ENCODE measurements at regions not wholly inside any gene's neighbourhood (a gene's known extent, or its start where the extent isn't known, plus 50 kb on each side); places are given as distances from the start of the nearest gene placed in this dataset.

DNA sequence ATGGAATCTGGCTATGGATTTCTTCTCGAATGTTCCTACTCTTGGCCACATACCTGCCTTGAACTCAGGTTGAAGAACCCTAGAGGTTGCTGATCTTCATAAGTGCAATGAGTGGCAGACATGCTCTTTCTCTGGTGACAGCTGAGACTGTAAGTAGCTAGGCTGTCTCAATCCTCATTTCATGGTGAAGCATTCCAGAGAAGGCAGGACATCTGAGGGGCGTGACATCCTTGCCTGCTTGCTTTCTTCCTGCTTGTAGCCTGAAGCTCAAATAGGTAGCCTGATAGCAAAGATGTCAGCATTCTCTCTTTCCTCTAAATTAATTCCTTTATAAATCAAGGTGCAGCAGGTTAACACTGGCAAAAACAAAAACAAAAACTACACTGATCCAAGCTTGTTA, 114.6 kb upstream of the MAGI3 start:
- Histone ChIP-seq H3K9me3 (ENCODE audit: low read length) (no peaks in the 10 kb centered on the region), H3K4me1 (ENCODE audit: insufficient read depth, low read length) (no peaks in the 10 kb centered on the region), H3K4me3 (ENCODE audit: low read length) (no peak overlapping the region), H3K27ac (ENCODE audit: low read depth, low read length) (no peak overlapping the region), H3K36me3 (ENCODE audit: insufficient read depth, low read length) (no peaks in the 10 kb centered on the region), H3K27me3 (ENCODE audit: insufficient read depth, low read length, poor library complexity, severe bottlenecking) (no peaks in the 10 kb centered on the region)
- Mint-ChIP-seq H3K27ac (no peak overlapping the region), H3K9me3 (no peaks in the 10 kb centered on the region), H3K4me3 (no peak overlapping the region), H3K36me3 (no peaks in the 10 kb centered on the region), H3K27me3 (peaks cover 20 to 53% of the 10 kb centered on the region in 2 donors), H3K4me1 (no peaks in the 10 kb centered on the region)
- CTCF ChIA-PET = no interaction called here
- no peak for DNase-seq
- POLR2A ChIA-PET = no interaction called here

DNA sequence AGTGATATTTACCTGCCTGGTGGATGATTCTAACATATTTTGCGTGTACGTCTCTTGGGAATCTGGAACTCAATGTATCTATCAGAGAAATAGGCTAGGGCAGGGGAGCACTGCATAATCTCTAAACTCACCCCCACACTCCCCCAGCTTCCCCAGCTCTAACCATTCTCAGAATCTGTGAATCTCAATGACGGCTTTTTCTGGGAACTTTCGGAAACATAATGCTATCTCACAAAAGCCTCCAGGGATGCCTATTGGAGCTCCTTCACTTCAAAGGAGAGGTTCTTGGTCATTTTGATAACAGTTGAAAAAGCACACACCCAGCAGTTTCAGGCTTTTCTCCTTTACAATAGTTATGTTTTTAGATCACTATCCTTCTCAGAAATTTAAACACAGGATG, 113.8 kb upstream of the MAGI3 start:
- Histone ChIP-seq H3K27ac (ENCODE audit: low read depth, low read length) (no peak overlapping the region), H3K27me3 (ENCODE audit: insufficient read depth, low read length, poor library complexity, severe bottlenecking) (no peaks in the 10 kb centered on the region), H3K4me3 (ENCODE audit: low read length) (no peak overlapping the region), H3K36me3 (ENCODE audit: insufficient read depth, low read length) (no peaks in the 10 kb centered on the region), H3K4me1 (ENCODE audit: insufficient read depth, low read length) (no peaks in the 10 kb centered on the region), H3K9me3 (ENCODE audit: low read length) (no peaks in the 10 kb centered on the region)
- POLR2A ChIA-PET = no interaction called here
- CTCF ChIA-PET = no interaction called here
- no peak for DNase-seq
- H3K27ac Mint-ChIP-seq = no peak overlapping the region
- no peaks in the 10 kb centered on the region for H3K36me3 Mint-ChIP-seq
- no peaks in the 10 kb centered on the region for H3K4me1 Mint-ChIP-seq
- H3K4me3 Mint-ChIP-seq = no peak overlapping the region
- H3K9me3 Mint-ChIP-seq = no peaks in the 10 kb centered on the region
- H3K27me3 Mint-ChIP-seq = peaks cover 20 to 59% of the 10 kb centered on the region in 2 donors

DNA sequence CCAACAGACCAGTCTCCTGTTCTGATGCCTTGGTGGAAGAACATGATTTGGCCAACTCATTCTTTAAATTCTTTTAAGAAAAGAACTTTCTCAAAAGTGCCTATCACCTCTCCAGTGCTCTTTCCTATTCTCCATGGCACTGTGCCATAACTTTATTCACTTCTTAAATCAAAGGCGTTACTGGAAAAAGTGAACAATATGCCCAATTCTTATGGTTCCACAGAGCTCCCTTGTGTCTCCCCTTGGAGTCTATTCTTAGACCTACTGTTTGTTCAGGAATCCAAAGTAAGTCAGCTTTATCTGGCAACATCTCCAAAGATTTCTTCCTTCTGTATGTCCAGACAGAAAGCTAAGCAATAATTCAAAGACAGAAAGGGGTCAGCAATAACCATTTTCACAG, 111.9 kb upstream of the MAGI3 start:
- no peak overlapping the region for H3K27ac Mint-ChIP-seq
- H3K27me3 Mint-ChIP-seq = peaks cover 21 to 60% of the 10 kb centered on the region in 2 donors
- H3K9me3 Mint-ChIP-seq = no peaks in the 10 kb centered on the region
- H3K27me3 ChIP-seq (ENCODE audit: insufficient read depth, low read length, poor library complexity, severe bottlenecking) = no peaks in the 10 kb centered on the region
- no peaks in the 10 kb centered on the region for H3K9me3 ChIP-seq (ENCODE audit: low read length)
- no peak for DNase-seq
- ChIA-PET CTCF (no interaction called here), POLR2A (no interaction called here)
- H3K4me3 Mint-ChIP-seq = no peak overlapping the region
- H3K36me3 ChIP-seq (ENCODE audit: insufficient read depth, low read length) = no peaks in the 10 kb centered on the region
- no peaks in the 10 kb centered on the region for H3K4me1 ChIP-seq (ENCODE audit: insufficient read depth, low read length)
- H3K27ac ChIP-seq (ENCODE audit: low read depth, low read length) = no peak overlapping the region
- H3K36me3 Mint-ChIP-seq = no peaks in the 10 kb centered on the region
- H3K4me3 ChIP-seq (ENCODE audit: low read length) = no peak overlapping the region
- H3K4me1 Mint-ChIP-seq = no peaks in the 10 kb centered on the region

DNA sequence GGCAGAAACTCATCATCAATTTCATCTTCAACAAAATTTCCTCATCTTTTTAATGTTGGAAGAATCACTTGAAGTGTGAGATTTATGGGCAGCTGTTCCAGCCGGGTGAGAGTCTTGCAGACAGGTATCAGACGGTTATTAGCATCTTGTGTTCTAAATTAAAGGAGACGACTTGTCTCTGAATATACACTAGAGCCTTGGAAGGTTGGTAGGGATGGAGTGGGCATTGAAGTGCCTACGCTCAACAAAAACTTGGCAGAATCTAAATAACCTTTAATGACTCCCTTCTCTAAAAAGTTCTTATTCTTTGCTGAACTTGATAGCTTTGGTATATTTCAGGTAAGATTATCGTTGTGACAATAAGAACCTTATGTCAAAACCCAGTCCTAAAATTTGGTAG, 111.5 kb upstream of the MAGI3 start:
- H3K36me3 ChIP-seq (ENCODE audit: insufficient read depth, low read length) = no peaks in the 10 kb centered on the region
- H3K4me1 ChIP-seq (ENCODE audit: insufficient read depth, low read length) = no peaks in the 10 kb centered on the region
- no peaks in the 10 kb centered on the region for H3K4me1 Mint-ChIP-seq
- H3K4me3 ChIP-seq (ENCODE audit: low read length) = no peak overlapping the region
- H3K27ac ChIP-seq (ENCODE audit: low read depth, low read length) = no peak overlapping the region
- no peak for DNase-seq
- no peak overlapping the region for H3K27ac Mint-ChIP-seq
- ChIA-PET POLR2A (no interaction called here), CTCF (no interaction called here)
- H3K4me3 Mint-ChIP-seq = no peak overlapping the region
- H3K27me3 ChIP-seq (ENCODE audit: insufficient read depth, low read length, poor library complexity, severe bottlenecking) = no peaks in the 10 kb centered on the region
- no peaks in the 10 kb centered on the region for H3K36me3 Mint-ChIP-seq
- H3K9me3 Mint-ChIP-seq = no peaks in the 10 kb centered on the region
- no peaks in the 10 kb centered on the region for H3K9me3 ChIP-seq (ENCODE audit: low read length)
- H3K27me3 Mint-ChIP-seq = peaks cover 23 to 60% of the 10 kb centered on the region in 2 donors

DNA sequence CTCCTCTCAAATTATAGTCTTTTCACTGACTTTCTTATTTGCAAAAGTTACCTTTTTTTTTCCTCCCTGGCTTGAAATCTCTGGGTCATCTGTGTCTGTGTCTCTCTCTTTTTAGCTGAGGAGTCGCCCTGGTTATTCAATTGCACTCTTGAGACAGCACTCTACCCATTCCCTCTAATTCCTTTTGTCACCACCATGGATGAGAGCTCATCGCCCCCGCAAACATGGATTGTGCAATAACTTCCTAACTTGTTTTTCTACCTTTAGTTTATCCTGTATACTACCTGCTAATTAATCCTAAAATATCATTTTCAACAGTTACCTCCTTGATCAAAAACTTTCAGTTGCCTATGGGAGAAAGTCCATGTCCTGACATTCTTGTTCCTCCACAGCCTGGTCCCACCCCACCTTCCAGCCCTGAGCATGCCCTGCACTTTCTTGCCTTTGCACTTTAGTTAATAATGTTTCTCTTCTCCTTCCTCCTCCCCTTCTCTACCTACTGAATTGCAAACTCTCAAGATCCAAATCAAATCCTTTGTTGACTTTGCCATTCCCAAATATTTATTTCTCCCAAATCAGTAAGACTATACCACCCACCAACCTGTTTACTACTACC, 110.4 kb upstream of the MAGI3 start:
- H3K9me3 ChIP-seq (ENCODE audit: low read length) = no peaks in the 10 kb centered on the region
- POLR2A ChIA-PET = no interaction called here

DNA sequence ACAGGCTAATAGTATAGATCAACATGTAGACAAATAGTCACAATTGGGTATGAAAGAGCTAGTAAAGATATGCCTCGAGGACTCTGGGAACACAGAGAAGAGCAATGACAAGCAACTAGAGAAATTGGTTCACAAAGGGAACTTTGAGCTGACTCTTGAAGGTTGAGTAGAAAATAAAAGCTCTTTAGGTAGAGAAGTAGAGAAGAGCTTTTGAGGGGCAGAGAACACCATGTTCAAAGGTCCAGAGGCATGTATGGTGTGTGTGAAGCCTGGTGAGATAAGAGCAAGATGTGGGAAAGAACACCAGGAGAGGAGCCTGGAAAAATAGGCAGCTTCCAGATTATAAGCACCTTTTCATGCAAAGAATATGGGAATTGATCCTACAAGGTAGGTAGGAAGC, 109.7 kb upstream of the MAGI3 start:
- Histone ChIP-seq H3K4me1 (ENCODE audit: insufficient read depth, low read length) (no peaks in the 10 kb centered on the region), H3K9me3 (ENCODE audit: low read length) (no peaks in the 10 kb centered on the region), H3K4me3 (ENCODE audit: low read length) (no peak overlapping the region), H3K36me3 (ENCODE audit: insufficient read depth, low read length) (no peaks in the 10 kb centered on the region), H3K27ac (ENCODE audit: low read depth, low read length) (no peak overlapping the region), H3K27me3 (ENCODE audit: insufficient read depth, low read length, poor library complexity, severe bottlenecking) (no peaks in the 10 kb centered on the region)
- ChIA-PET POLR2A (no interaction called here), CTCF (no interaction called here)
- H3K27ac Mint-ChIP-seq = no peak overlapping the region
- H3K9me3 Mint-ChIP-seq = no peaks in the 10 kb centered on the region
- H3K4me3 Mint-ChIP-seq = no peak overlapping the region
- no peaks in the 10 kb centered on the region for H3K36me3 Mint-ChIP-seq
- peaks cover 19 to 49% of the 10 kb centered on the region in 2 donors for H3K27me3 Mint-ChIP-seq
- no peaks in the 10 kb centered on the region for H3K4me1 Mint-ChIP-seq
- no peak for DNase-seq

More for the DNA sequence above, 110.4 kb upstream of the MAGI3 start:
- Histone ChIP-seq H3K36me3 (ENCODE audit: insufficient read depth, low read length) (no peaks in the 10 kb centered on the region), H3K27ac (ENCODE audit: low read depth, low read length) (no peak overlapping the region), H3K27me3 (ENCODE audit: insufficient read depth, low read length, poor library complexity, severe bottlenecking) (no peaks in the 10 kb centered on the region), H3K4me3 (ENCODE audit: low read length) (no peak overlapping the region), H3K4me1 (ENCODE audit: insufficient read depth, low read length) (no peaks in the 10 kb centered on the region)
- DNase-seq = no peak
- H3K4me1 Mint-ChIP-seq = no peaks in the 10 kb centered on the region
- peaks cover 22 to 56% of the 10 kb centered on the region in 2 donors for H3K27me3 Mint-ChIP-seq
- no peaks in the 10 kb centered on the region for H3K9me3 Mint-ChIP-seq
- H3K4me3 Mint-ChIP-seq = no peak overlapping the region
- no peak overlapping the region for H3K27ac Mint-ChIP-seq
- CTCF ChIA-PET = no interaction called here
- H3K36me3 Mint-ChIP-seq = no peaks in the 10 kb centered on the region

DNA sequence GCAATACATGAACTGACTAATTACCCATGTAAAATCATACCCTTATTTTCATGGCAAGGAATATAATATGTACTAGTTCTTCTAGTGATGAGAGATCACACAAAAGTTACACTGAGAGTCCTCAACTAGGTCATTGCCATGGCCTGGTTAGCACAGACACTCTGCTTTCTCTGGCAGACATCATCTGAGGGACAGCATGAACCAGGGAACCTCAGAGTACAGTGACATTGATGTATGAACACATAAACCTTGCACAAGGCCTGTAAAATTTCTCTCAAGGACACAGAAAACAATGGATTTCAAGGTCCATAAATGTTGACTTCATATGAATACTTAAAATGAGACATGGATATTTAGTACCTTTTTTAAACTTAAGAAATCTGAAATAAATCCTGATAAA, 108.8 kb upstream of the MAGI3 start:
- H3K9me3 ChIP-seq (ENCODE audit: low read length) = no peaks in the 10 kb centered on the region
- H3K4me3 ChIP-seq (ENCODE audit: low read length) = no peak overlapping the region
- Mint-ChIP-seq H3K36me3 (no peaks in the 10 kb centered on the region), H3K4me3 (no peak overlapping the region), H3K9me3 (no peaks in the 10 kb centered on the region), H3K27ac (no peak overlapping the region), H3K27me3 (peaks cover 15 to 47% of the 10 kb centered on the region in 2 donors), H3K4me1 (no peaks in the 10 kb centered on the region)
- DNase-seq = no peak
- H3K4me1 ChIP-seq (ENCODE audit: insufficient read depth, low read length) = no peaks in the 10 kb centered on the region
- H3K27me3 ChIP-seq (ENCODE audit: insufficient read depth, low read length, poor library complexity, severe bottlenecking) = no peaks in the 10 kb centered on the region
- no peaks in the 10 kb centered on the region for H3K36me3 ChIP-seq (ENCODE audit: insufficient read depth, low read length)
- ChIA-PET POLR2A (no interaction called here), CTCF (no interaction called here)
- no peak overlapping the region for H3K27ac ChIP-seq (ENCODE audit: low read depth, low read length)

DNA sequence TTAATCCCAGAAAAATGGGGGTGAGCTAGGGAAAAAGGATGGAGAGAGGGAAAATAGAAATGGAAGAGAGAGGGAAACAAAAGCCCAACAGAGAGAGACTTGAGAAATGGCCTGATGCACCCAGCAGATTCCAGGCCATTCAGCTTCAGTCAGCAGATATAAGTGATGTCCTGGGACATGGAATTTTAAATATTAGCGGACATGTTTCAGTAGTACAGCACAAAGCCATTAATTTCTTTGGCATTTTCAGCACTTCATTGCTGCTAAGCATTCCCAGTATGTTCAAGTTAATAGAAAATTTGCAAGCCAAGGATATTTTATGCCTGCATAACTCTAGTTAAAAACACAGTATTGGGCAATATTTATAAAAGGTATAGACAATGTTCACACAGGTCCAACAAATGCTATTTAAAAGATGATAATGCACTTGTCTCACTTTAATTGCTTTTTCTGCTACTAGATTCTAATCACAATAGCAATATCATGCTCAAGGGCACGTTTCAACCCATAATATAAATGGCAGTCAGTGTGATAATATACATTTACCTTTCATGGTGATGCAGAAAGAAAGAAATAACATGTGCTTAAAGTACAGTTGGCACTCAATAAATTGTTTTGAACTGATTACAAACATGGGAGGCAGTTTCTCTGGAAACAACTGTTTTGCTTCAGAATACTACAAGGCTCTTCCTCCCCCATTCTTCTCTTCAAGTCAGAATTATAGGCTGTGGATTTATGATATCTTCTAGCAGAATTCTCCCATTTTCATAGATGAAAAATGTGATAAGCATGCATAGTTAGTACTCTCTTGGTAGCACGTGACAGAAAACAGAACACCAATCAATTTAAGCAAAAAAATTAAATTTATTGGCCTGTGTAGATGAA, 108.1 kb upstream of the MAGI3 start:
- no peaks in the 10 kb centered on the region for H3K36me3 Mint-ChIP-seq

More for the DNA sequence above, 108.1 kb upstream of the MAGI3 start:
- Mint-ChIP-seq H3K27me3 (peaks cover 15 to 43% of the 10 kb centered on the region in 2 donors), H3K4me1 (no peaks in the 10 kb centered on the region), H3K4me3 (no peak overlapping the region), H3K27ac (no peak overlapping the region), H3K9me3 (no peaks in the 10 kb centered on the region)
- ChIA-PET CTCF (no interaction called here), POLR2A (no interaction called here)
- H3K4me3 ChIP-seq (ENCODE audit: low read length) = no peak overlapping the region
- H3K27ac ChIP-seq (ENCODE audit: low read depth, low read length) = no peak overlapping the region
- no peaks in the 10 kb centered on the region for H3K27me3 ChIP-seq (ENCODE audit: insufficient read depth, low read length, poor library complexity, severe bottlenecking)
- DNase-seq = no peak
- no peaks in the 10 kb centered on the region for H3K9me3 ChIP-seq (ENCODE audit: low read length)
- no peaks in the 10 kb centered on the region for H3K36me3 ChIP-seq (ENCODE audit: insufficient read depth, low read length)
- no peaks in the 10 kb centered on the region for H3K4me1 ChIP-seq (ENCODE audit: insufficient read depth, low read length)

All from CD8-positive, alpha-beta memory T cell (primary cell).